ENCODE measurements at regions not wholly inside any gene's neighbourhood (a gene's known extent, or its start where the extent isn't known, plus 50 kb on each side); places are given as distances from the start of the nearest gene placed in this dataset.
A peak's percentile ranks its signal among the peaks of the same experiment; 100 is the strongest.

- WGBS, 2 experiments (ENCODE audit: extremely low coverage in 1 of 2, insufficient coverage in 1 of 2, insufficient read length in 1 of 2, insufficient replicate concordance in 2 of 2, low coverage in 1 of 2, low lambda C conversion rate in 2 of 2, missing lambda C conversion rate in 1 of 2): 6% methylated on average over 1 of the region's 1 CpG; no CpG with 5 or more reads in 1 of the 2 experiments
- H3K4ac ChIP-seq (replicated peaks; ENCODE audit: insufficient read length, low read depth, low read length): no peak overlapping the region
- POLR2A ChIA-PET (ENCODE audit: partially characterized antibody): interaction anchor here (0.6 kb wide), 1 partner anchor 74 kb away, joined by 3 read pairs; no protein-coding TSS in a partner anchor
- TF ChIP-seq NANOG (IDR thresholded peaks at IDR 0.05; ENCODE audit: insufficient read depth, low read depth, low read length, poor library complexity, severe bottlenecking): no peak
- TF ChIP-seq SIX5 (IDR thresholded peaks at IDR 0.05; ENCODE audit: low read depth, low read length): no peak
- TF ChIP-seq CTCF (IDR thresholded peaks at IDR 0.05; ENCODE audit: control extremely low read depth in 1 of 3, insufficient read depth in 1 of 3, low read depth in 1 of 3, low read length in 3 of 3): peak in 2 of 3 experiments; percentile 13 to 20; a peak in 2 of 4 replicates
Observed at GRCh38 chr4:12729384-12729783, 754.8 kb downstream of the RAB28 start.

More at GRCh38 chr4:12729384-12729783, 754.8 kb downstream of the RAB28 start:
- DNase-seq (ENCODE audit: low read depth in 1 of 2, low spot score in 2 of 2) (no peak), FAIRE-seq (no peak)
- no peak overlapping the region for H3K18ac ChIP-seq (ENCODE audit: extremely low read depth, low read length)
- H3K79me2 ChIP-seq (ENCODE audit: control insufficient read depth in 1 of 2, insufficient read depth in 2 of 2, low read length in 2 of 2): no peaks in the 10 kb centered on the region
- no peaks in the 10 kb centered on the region for H3K27me3 ChIP-seq (replicated peaks in 1 of 4; ENCODE audit: control insufficient read depth in 3 of 4, extremely low read depth in 1 of 4, insufficient read depth in 3 of 4, low read length in 3 of 4)
- H2BK15ac ChIP-seq (ENCODE audit: low read length): no peak overlapping the region
- CTCF ChIA-PET (ENCODE audit: partially characterized antibody): interaction anchor here (0.6 to 1.6 kb wide), 14 partner anchors 8 to 820 kb away, joined by 3 to 4 read pairs (median 3); no protein-coding TSS in a partner anchor
- H4K20me1 ChIP-seq (replicated peaks in 1 of 2; ENCODE audit: control insufficient read depth in 1 of 2, insufficient read depth in 2 of 2, low read length in 2 of 2): no peaks in the 10 kb centered on the region
- H2BK120ac ChIP-seq (replicated peaks; ENCODE audit: low read depth, low read length): no peak overlapping the region
- H3K9me3 ChIP-seq (ENCODE audit: insufficient read depth in 2 of 2, low read depth in 1 of 2, low read length in 1 of 2): no peaks in the 10 kb centered on the region
- H3K79me1 ChIP-seq (ENCODE audit: low read depth, low read length): no peaks in the 10 kb centered on the region
- H3K4me1 ChIP-seq (replicated peaks in 1 of 4; ENCODE audit: control insufficient read depth in 3 of 4, insufficient read depth in 4 of 4, low read length in 3 of 4): no peaks in the 10 kb centered on the region; a peak in 1 of 7 replicates
- no peaks in the 10 kb centered on the region for H3K36me3 ChIP-seq (ENCODE audit: control insufficient read depth in 2 of 4, insufficient read depth in 4 of 4, low read length in 3 of 4)
- H3K4me3 ChIP-seq (ENCODE audit: extremely low read depth in 1 of 4, insufficient read depth in 2 of 4, low read depth in 3 of 4, low read length in 4 of 4): no peak overlapping the region
- no peak overlapping the region for H2BK20ac ChIP-seq (ENCODE audit: low read length)
- H2AFZ ChIP-seq (ENCODE audit: low read length): no peak overlapping the region
- no peak overlapping the region for H3K14ac ChIP-seq (ENCODE audit: insufficient read length)
- H2BK5ac ChIP-seq (ENCODE audit: low read depth, low read length): no peak overlapping the region
- H4K5ac ChIP-seq (ENCODE audit: insufficient read length, low read depth, low read length): no peak overlapping the region
- H3K27ac ChIP-seq (ENCODE audit: low read depth, low read length): no peak overlapping the region
- no peak overlapping the region for H3K56ac ChIP-seq (replicated peaks; ENCODE audit: insufficient read length, low read depth, low read length)
- no peak overlapping the region for H2AK5ac ChIP-seq (ENCODE audit: low read depth, low read length)
- H2BK12ac ChIP-seq (ENCODE audit: low read depth, low read length): no peak overlapping the region
- no peak overlapping the region for H3K23ac ChIP-seq (ENCODE audit: insufficient read length)
- no peak overlapping the region for H4K91ac ChIP-seq (replicated peaks; ENCODE audit: insufficient read length, low read length)
- no peak overlapping the region for H4K8ac ChIP-seq (ENCODE audit: extremely low read depth, insufficient read depth, low read length)
- no peaks in the 10 kb centered on the region for H3K23me2 ChIP-seq (ENCODE audit: low read depth, low read length)
- H3K4me2 ChIP-seq (ENCODE audit: insufficient read depth in 1 of 2, low read depth in 2 of 2, low read length in 2 of 2): no peak overlapping the region
- no peak overlapping the region for H3K9ac ChIP-seq (replicated peaks in 1 of 4; ENCODE audit: extremely low read depth in 1 of 4, low read depth in 3 of 4, low read length in 3 of 4)
